ENCODE measurements at regions not wholly inside any gene's neighbourhood (a gene's known extent, or its start where the extent isn't known, plus 50 kb on each side); places are given as distances from the start of the nearest gene placed in this dataset.

- Histone ChIP-seq H3K9ac (ENCODE audit: low read length) (no peak overlapping the region), H3K4me1 (ENCODE audit: control insufficient read depth in 1 of 2, insufficient read depth in 2 of 2, low read length in 2 of 2) (peaks cover 11 to 19% of the 10 kb centered on the region in 2 experiments; a peak in 3 of 4 replicates), H4K20me1 (ENCODE audit: insufficient read depth) (no peaks in the 10 kb centered on the region), H3K4me3 (replicated peaks in 1 of 2; ENCODE audit: low read depth in 1 of 2, low read length in 2 of 2) (no peak overlapping the region), H3K4me2 (ENCODE audit: low read length) (no peak overlapping the region), H3K9me3 (ENCODE audit: control insufficient read depth in 1 of 2, insufficient read depth in 1 of 2, low read depth in 1 of 2, low read length in 2 of 2) (no peaks in the 10 kb centered on the region), H3K27ac (ENCODE audit: low read depth, low read length) (no peak overlapping the region), H3K36me3 (ENCODE audit: control insufficient read depth in 1 of 2, insufficient read depth in 2 of 2, low read length in 2 of 2) (no peaks in the 10 kb centered on the region), H2AFZ (ENCODE audit: low read depth, low read length, poor library complexity, severe bottlenecking) (no peak overlapping the region), H3K79me2 (ENCODE audit: insufficient read depth, low read length) (no peaks in the 10 kb centered on the region), H3K27me3 (ENCODE audit: insufficient read depth, low read length) (no peaks in the 10 kb centered on the region), H3K9me2 (ENCODE audit: insufficient read depth) (no peaks in the 10 kb centered on the region)
- RAD21 ChIA-PET (ENCODE audit: low non-redundant PET in 1 of 2, low total read pairs in 2 of 2, uncharacterized antibody in 2 of 2, unreplicated experiment in 2 of 2) = no interaction called here
- TF ChIP-seq MAX (IDR thresholded peaks at IDR 0.05) (no peak), REST (IDR thresholded peaks at IDR 0.05; ENCODE audit: low read depth) (no peak), YY1 (IDR thresholded peaks at IDR 0.05; ENCODE audit: extremely low read depth, insufficient replicate concordance, low read depth, low read length) (no peak), TCF7L2 (IDR thresholded peaks at IDR 0.05; ENCODE audit: borderline replicate concordance, extremely low read depth, insufficient read depth, insufficient read length) (no peak), ZBTB33 (IDR thresholded peaks at IDR 0.05; ENCODE audit: extremely low read depth, insufficient replicate concordance, low read length) (no peak), RAD21 (IDR thresholded peaks at IDR 0.05; ENCODE audit: low read depth) (no peak), CBX3 (IDR thresholded peaks at IDR 0.05; ENCODE audit: low read depth) (no peak), POLR2A (IDR thresholded peaks at IDR 0.05; ENCODE audit: borderline replicate concordance, extremely low read depth, insufficient read depth, insufficient read length) (no peak), EZH2 (IDR thresholded peaks at IDR 0.05) (no peak), EZH2phosphoT487 (IDR thresholded peaks at IDR 0.05; ENCODE audit: borderline replicate concordance) (no peak), ATF3 (IDR thresholded peaks at IDR 0.05) (no peak)
- BruUV-seq (replicated peaks) = no TSS peak
- intact Hi-C loops (cut with micrococcal nuclease) = no loop called here
- CTCF ChIA-PET = no interaction called here
- no peak for DNase-seq (ENCODE audit: low read depth, low spot score)
- POLR2A ChIA-PET = no interaction called here
- no peak for ATAC-seq
These were observed 569.6 kb downstream of the EFNB2 start for GRCh38 chr13:105965910-105966309.

Data from HCT116 (cell line).